HepG2 (cell line): ENCODE measurements at regions not wholly inside any gene's neighbourhood (a gene's known extent, or its start where the extent isn't known, plus 50 kb on each side); places are given as distances from the start of the nearest gene placed in this dataset.

ENCODE experiments used
- ATAC-seq: fragments of 200-7000 bp; cut with Tn5 transposase; 3 replicates; pipeline ENCODE4 v1.9.1; 2020; ENCODE audit warnings: mild to moderate bottlenecking, moderate library complexity
- BruUV-seq: library from RNA; stranded (reverse); fragments of 400-500 nt; replicated peaks from 2 replicates; lab custom pipeline; 2021; lab: Mats Ljungman, UMichigan
- CTCF ChIA-PET: fragments of 300-600 bp; formaldehyde crosslinking; extraction: SDS; loops from one replicate; lab custom pipeline; 2021; ENCODE audit warnings: low total read pairs, inconsistent platforms, low intra/inter-chr PET ratio; lab: Yijun Ruan, JAX
- POLR2A ChIA-PET: fragments of 350-600 bp; sonication (Branson Sonifier 250); formaldehyde crosslinking; loops from one replicate; lab custom pipeline; 2020; ENCODE audit warnings: antibody characterized with exemption, inconsistent platforms; lab: Yijun Ruan, JAX
- DNase-seq: peaks from one replicate; pipeline ENCODE4 v3.0.0-alpha.2; 2015; ENCODE audit warnings: low spot score
- FAIRE-seq: peaks from 3 replicates; lab custom pipeline; 2011; peaks lifted over from hg19 to GRCh38; lab: Jason Lieb, UNC
- H2AFZ ChIP-seq: one replicate; pipeline ENCODE4 v1.6.1; 2011; ENCODE audit warnings: low read length, inconsistent platforms
- H3K27ac ChIP-seq: fragments of 300-600 bp; 3 replicates; pipeline ENCODE4 v1.8.0; 2011; ENCODE audit warnings: mixed run types, mild to moderate bottlenecking, mixed read lengths, low read length, inconsistent platforms; ENCODE audit not compliant: insufficient read depth; ENCODE audit errors: extremely low read length
- H3K27me3 ChIP-seq, 2 experiments: fragments of 200-600 bp in 1 of 2; 2 replicates in 1 of 2; 3 replicates in 1 of 2; pipeline versions ENCODE4 v1.6.0 to v1.8.0; 2011; ENCODE audit warnings: low read length in 2 of 2, mild to moderate bottlenecking in 2 of 2, moderate library complexity in 2 of 2, inconsistent platforms in 1 of 2; ENCODE audit not compliant: insufficient read depth in 2 of 2, control insufficient read depth in 1 of 2
- H3K36me3 ChIP-seq, 2 experiments: fragments of 200-600 bp in 1 of 2; replicated peaks in 1 of 2; 2 replicates in 1 of 2; 3 replicates in 1 of 2; pipeline versions ENCODE4 v1.5.1 to v1.8.0; 2011; ENCODE audit warnings: low read length in 2 of 2, inconsistent platforms in 1 of 2; ENCODE audit not compliant: insufficient read depth in 2 of 2, control insufficient read depth in 1 of 2
- H3K4me1 ChIP-seq: 2 replicates; pipeline ENCODE4 v1.5.1; 2012; ENCODE audit warnings: low read length, inconsistent platforms; ENCODE audit not compliant: insufficient read depth
- H3K4me2 ChIP-seq: 2 replicates; pipeline ENCODE4 v1.6.0; 2011; ENCODE audit warnings: low read depth, low read length, inconsistent platforms
- H3K4me3 ChIP-seq, 3 experiments: fragments of 200-600 bp in 1 of 3; sonication (generic), shearing (Covaris generic) in 1 of 3; replicated peaks in 1 of 3; 2 replicates each; pipeline ENCODE4 v1.5.1; 2011 to 2016; ENCODE audit warnings: low read length in 3 of 3, inconsistent platforms in 2 of 3, low read depth in 2 of 3, mild to moderate bottlenecking in 2 of 3, control low read depth in 1 of 3, mixed read lengths in 1 of 3; ENCODE audit not compliant: insufficient read depth in 1 of 3
- H3K79me2 ChIP-seq: one replicate; pipeline ENCODE4 v1.6.1; 2011; ENCODE audit warnings: low read length, inconsistent platforms; ENCODE audit not compliant: insufficient read depth
- H3K9ac ChIP-seq: 2 replicates; pipeline ENCODE4 v1.6.0; 2011; ENCODE audit warnings: mild to moderate bottlenecking, low read depth, low read length, inconsistent platforms; ENCODE audit not compliant: insufficient read depth
- H3K9me3 ChIP-seq: 2 replicates; pipeline ENCODE4 v1.5.1; 2012; ENCODE audit warnings: mild to moderate bottlenecking, low read length
- H4K20me1 ChIP-seq: 2 replicates; pipeline ENCODE4 v1.6.0; 2011; ENCODE audit warnings: inconsistent platforms, mild to moderate bottlenecking, low read length, moderate library complexity; ENCODE audit not compliant: insufficient read depth
- ATF7 ChIP-seq, 2 experiments: fragments of 450-650 bp in 1 of 2; sonication (generic) in 1 of 2; formaldehyde crosslinking in 1 of 2; IDR thresholded peaks; 2 replicates each; pipeline versions ENCODE4 v1.4.0 to v1.6.1; 2016 to 2020; ENCODE audit warnings: antibody characterized with exemption in 1 of 2, mild to moderate bottlenecking in 1 of 2, missing genetic modification reagents in 1 of 2
- CEBPB ChIP-seq: IDR thresholded peaks from 2 replicates; pipeline ENCODE4 v1.6.1; 2011; ENCODE audit warnings: low read depth, low read length, improper control_type of control experiment, borderline replicate concordance
- SIN3B ChIP-seq: fragments of 150-350 bp; IDR thresholded peaks from 2 replicates; pipeline ENCODE4 v1.6.1; 2014; ENCODE audit warnings: low read length
- ZFP90 ChIP-seq: sonication (generic); formaldehyde crosslinking; IDR thresholded peaks from 2 replicates; pipeline ENCODE4 v1.8.0; 2022; ENCODE audit warnings: missing genetic modification reagents, mild to moderate bottlenecking, inconsistent platforms, borderline replicate concordance
- ZNF484 ChIP-seq: sonication (generic); formaldehyde crosslinking; IDR thresholded peaks from 2 replicates; pipeline ENCODE4 v1.5.1; 2020; ENCODE audit warnings: mild to moderate bottlenecking, low read depth, missing genetic modification reagents, borderline replicate concordance
- ZNF766 ChIP-seq: sonication (generic); formaldehyde crosslinking; IDR thresholded peaks from 2 replicates; pipeline ENCODE4 v1.5.0; 2020; ENCODE audit warnings: missing genetic modification reagents, borderline replicate concordance
- ZNF768 ChIP-seq: sonication (generic); formaldehyde crosslinking; IDR thresholded peaks from 2 replicates; pipeline ENCODE4 v1.4.0; 2020; ENCODE audit warnings: missing genetic modification reagents
- WGBS: methylation state at CpG from one replicate; pipeline ENCODE4 v1.1.6; 2017; ENCODE audit warnings: low lambda C conversion rate; 5-methylcytosine and 5-hydroxymethylcytosine counted together
- in situ Hi-C: cut with HindIII; loops from 2 replicates; pipeline ENCODE4 v1.10.0; 2017; ENCODE audit warnings: low pct_unique_long_range_greater_than_20kb; ENCODE audit not compliant: extremely low pct_ligation_motif_present
- intact Hi-C: fragments of 100-400 bp; cut with micrococcal nuclease; formaldehyde crosslinking; loops from one replicate; pipeline ENCODE4 v1.10.0; 2022; ENCODE audit not compliant: unreplicated experiment

DNA sequence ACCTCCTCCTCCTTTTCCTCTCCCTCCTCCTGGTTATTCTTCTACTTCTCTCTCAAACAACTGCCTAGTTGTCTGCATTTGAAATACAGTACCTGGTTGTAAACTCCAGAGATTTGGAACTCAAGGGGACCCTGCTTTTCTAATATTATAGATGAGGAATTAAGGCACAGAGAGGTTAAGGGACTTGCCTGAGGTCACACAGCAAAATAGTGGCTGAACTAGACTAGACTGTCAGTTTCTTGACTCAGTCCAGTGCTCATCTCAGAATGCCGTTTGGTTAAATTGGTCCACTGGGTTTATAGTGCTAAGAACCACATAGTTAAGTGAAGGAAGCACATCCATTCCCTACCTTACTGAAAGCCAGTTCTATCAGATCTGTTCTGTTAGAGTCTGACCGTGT lies 105.9 kb upstream of the VASH1 start:
- Histone ChIP-seq H3K4me3 (no peak overlapping the region), H3K9me3 (peaks cover 14% of the 10 kb centered on the region), H2AFZ (no peak overlapping the region), H3K27me3 (peaks cover 0 to 2% of the 10 kb centered on the region in 2 experiments; a peak in 1 of 5 replicates), H3K79me2 (no peaks in the 10 kb centered on the region), H3K9ac (no peak overlapping the region), H3K4me1 (peaks cover 42% of the 10 kb centered on the region), H4K20me1 (no peaks in the 10 kb centered on the region), H3K36me3 (no peaks in the 10 kb centered on the region), H3K27ac (no peak overlapping the region), H3K4me2 (no peak overlapping the region)
- intact Hi-C loops (no loop called here), in situ Hi-C loops (no loop called here)
- TF ChIP-seq SIN3B (no peak), ZFP90 (CRISPR knock-in tag) (no peak), ZNF484 (CRISPR knock-in tag) (no peak), ZNF768 (CRISPR knock-in tag) (peak; percentile 59; the same call in 1 of the 2 replicates)
- ChIA-PET POLR2A (no interaction called here), CTCF (no interaction called here)
- WGBS: 30% methylated on average over 2 of the region's 2 CpGs
- no TSS peak for BruUV-seq
- no peak for ATAC-seq
- no peak for DNase-seq
- FAIRE-seq: no peak

DNA sequence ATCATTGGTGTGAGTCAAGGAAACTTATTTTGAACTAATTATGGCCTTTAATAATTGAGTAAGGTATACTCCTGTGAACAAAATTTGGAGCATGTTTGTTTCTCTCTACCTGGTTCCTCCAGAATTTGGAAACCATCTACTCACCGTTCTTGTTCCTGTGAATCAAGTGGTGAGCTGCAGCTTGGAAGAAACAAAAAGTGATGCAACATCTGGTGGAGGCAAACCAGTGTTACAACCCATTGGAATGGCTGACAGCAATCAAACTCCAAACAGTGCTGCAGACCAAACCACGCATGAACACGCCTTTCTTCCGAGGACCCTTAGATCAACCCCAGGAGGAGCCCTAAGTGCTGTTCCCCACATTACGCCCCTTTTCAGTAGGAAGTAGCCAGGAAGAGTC lies 104.7 kb upstream of the VASH1 start:
- WGBS: 86% methylated on average over 5 of the region's 5 CpGs
- POLR2A ChIA-PET: no interaction called here

More for the DNA sequence above, 104.7 kb upstream of the VASH1 start:
- H4K20me1 ChIP-seq: no peaks in the 10 kb centered on the region
- H3K27me3 ChIP-seq: peaks cover 0 to 2% of the 10 kb centered on the region in 2 experiments; a peak in 1 of 5 replicates
- intact Hi-C loops: no loop called here
- TF ChIP-seq ATF7 (IDR thresholded peaks at IDR 0.05): 0 out of 2 replicates have a peak, but pooled peaks have one; percentile 6
- no peak for TF ChIP-seq ATF7 (CRISPR knock-in tag; IDR thresholded peaks at IDR 0.05)
- no peak for TF ChIP-seq ZNF766 (CRISPR knock-in tag)
- peak; percentile 52; the same call in 1 of the 2 replicates for TF ChIP-seq CEBPB
- H2AFZ ChIP-seq: no peak overlapping the region
- no peak overlapping the region for H3K4me2 ChIP-seq
- BruUV-seq: no TSS peak
- no peaks in the 10 kb centered on the region for H3K79me2 ChIP-seq
- DNase-seq (no peak), ATAC-seq (no peak), FAIRE-seq (no peak)
- no peak overlapping the region for H3K27ac ChIP-seq
- no peak overlapping the region for H3K9ac ChIP-seq
- CTCF ChIA-PET: no interaction called here
- in situ Hi-C loops: no loop called here
- H3K4me3 ChIP-seq: no peak overlapping the region
- H3K4me1 ChIP-seq: peaks cover 40% of the 10 kb centered on the region
- H3K36me3 ChIP-seq: no peaks in the 10 kb centered on the region
- peaks cover 14% of the 10 kb centered on the region for H3K9me3 ChIP-seq
